OCI-LY3 (cell line): ENCODE measurements at regions not wholly inside any gene's neighbourhood (a gene's known extent, or its start where the extent isn't known, plus 50 kb on each side); places are given as distances from the start of the nearest gene placed in this dataset.

Experiments used
- EZH2phosphoT487 ChIP-seq: fragments of 200-600 bp; shearing (Covaris generic); IDR thresholded peaks from 2 replicates; pipeline ENCODE4 v1.6.1; 2018; ENCODE audit warnings: antibody characterized with exemption, mixed run types, low read depth
- TF ChIP-seq, protein P1 (sequence below): fragments of 200-600, 300-600 bp; sonication (generic); IDR thresholded peaks from 2 replicates; pipeline ENCODE4 v1.5.1; 2014; ENCODE audit warnings: antibody characterized with exemption, low read length, low read depth

DNA sequence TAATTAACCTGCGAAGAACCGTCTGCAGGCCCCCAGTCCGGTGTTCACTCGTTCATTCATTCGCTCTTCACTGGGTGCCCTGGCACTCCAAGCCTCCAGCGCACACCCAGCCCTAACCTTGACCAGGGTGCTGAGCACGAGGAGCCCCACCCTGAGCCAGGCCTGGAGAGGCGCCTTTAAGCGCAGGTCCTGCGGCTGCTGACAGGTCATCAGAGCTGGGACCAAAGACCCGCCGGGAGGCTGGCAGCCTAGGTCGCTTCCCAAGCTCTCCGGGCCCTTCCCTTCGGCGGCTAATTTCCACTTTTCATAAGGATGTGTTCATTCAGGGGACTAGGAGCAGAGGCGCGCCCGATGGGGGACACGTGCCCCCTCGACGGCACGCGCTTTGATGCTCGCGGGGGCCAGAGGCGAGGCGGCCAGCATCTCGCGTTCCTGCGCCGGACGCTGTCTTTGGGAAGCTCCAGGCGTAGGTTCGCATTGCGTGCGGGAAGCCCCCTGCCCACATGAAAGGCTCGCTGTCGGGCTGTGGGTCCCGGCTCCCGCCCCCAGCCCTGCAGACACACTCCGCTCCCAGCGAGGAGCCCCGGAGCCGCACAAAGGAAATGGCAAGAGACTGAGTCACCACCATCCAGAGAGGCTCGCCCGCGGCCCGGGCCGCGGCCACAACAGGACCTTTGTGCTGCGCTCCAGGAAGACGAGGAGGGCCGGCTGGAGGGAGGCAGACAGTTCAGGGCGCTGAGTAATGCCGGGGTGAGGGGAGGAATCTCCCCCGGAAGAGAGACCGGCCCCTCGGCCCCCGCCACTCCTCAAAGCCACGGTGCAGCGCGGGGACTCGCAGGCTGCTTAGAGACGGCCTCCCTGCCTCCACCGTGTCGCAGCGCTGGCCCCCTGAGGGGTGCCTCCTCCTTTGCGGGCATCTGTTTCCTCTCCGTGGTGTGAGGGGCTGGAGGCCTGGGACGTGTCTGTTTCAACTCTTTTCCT lies 266.4 kb upstream of the HES1 start:
- TF ChIP-seq, protein P1, sequence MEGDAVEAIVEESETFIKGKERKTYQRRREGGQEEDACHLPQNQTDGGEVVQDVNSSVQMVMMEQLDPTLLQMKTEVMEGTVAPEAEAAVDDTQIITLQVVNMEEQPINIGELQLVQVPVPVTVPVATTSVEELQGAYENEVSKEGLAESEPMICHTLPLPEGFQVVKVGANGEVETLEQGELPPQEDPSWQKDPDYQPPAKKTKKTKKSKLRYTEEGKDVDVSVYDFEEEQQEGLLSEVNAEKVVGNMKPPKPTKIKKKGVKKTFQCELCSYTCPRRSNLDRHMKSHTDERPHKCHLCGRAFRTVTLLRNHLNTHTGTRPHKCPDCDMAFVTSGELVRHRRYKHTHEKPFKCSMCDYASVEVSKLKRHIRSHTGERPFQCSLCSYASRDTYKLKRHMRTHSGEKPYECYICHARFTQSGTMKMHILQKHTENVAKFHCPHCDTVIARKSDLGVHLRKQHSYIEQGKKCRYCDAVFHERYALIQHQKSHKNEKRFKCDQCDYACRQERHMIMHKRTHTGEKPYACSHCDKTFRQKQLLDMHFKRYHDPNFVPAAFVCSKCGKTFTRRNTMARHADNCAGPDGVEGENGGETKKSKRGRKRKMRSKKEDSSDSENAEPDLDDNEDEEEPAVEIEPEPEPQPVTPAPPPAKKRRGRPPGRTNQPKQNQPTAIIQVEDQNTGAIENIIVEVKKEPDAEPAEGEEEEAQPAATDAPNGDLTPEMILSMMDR, result no peak
- TF ChIP-seq EZH2phosphoT487, result no peak
